ENCODE measurements at regions not wholly inside any gene's neighbourhood (a gene's known extent, or its start where the extent isn't known, plus 50 kb on each side); places are given as distances from the start of the nearest gene placed in this dataset.

DNA sequence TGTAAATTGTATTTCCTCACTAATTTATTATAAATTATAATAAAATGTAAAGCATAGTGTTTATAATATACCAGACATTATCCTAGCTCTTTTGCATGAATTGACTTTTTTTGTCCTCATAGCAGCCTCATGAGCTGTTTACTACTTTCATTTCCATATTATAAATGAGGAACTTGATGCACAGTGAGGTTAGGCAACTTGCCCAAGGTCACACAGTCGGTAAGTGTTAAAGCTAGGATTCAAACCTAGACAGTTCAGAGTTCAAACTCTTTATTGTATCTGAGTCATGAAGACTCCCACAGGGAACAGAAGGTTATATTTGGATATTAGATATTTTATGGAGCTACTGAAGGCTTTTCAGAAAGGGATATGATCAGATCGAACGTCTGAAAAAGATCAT, 322.2 kb upstream of the SATB1 start:
- TF ChIP-seq ZNF347 (CRISPR knock-in tag; IDR thresholded peaks at IDR 0.05; ENCODE audit: low read depth): no peak
- no peak for TF ChIP-seq ZNF785 (CRISPR knock-in tag; IDR thresholded peaks at IDR 0.05)
- no peak for TF ChIP-seq FOXA3 (CRISPR knock-in tag; conservative IDR thresholded peaks at IDR 0.05 in 1 of 2, IDR thresholded peaks at IDR 0.05 in 1 of 2)
- TF ChIP-seq CBX2 (IDR thresholded peaks at IDR 0.05; ENCODE audit: insufficient read depth, low read length, poor library complexity, severe bottlenecking): no peak
- TF ChIP-seq U2AF2 (optimal IDR thresholded peaks at IDR 0.05; ENCODE audit: low read depth, low read length): no peak
- TF ChIP-seq NR4A1 (CRISPR knock-in tag; IDR thresholded peaks at IDR 0.05): no peak
- TF ChIP-seq NR4A1 (tag; IDR thresholded peaks at IDR 0.05): no peak
- no peak for TF ChIP-seq CSDE1 (IDR thresholded peaks at IDR 0.05)
- no peak for TF ChIP-seq NCOA6 (IDR thresholded peaks at IDR 0.05)
- no peak overlapping the region for H3K4me3 ChIP-seq
- 0% methylated on average over 3 of the region's 3 CpGs for WGBS (ENCODE audit: insufficient coverage, low coverage, missing lambda C conversion rate)
- in situ Hi-C loops (cut with MboI): no loop called here
- ATAC-seq (no peak), DNase-seq (ENCODE audit: extremely low read depth in 1 of 4, low spot score in 3 of 4) (no peak), FAIRE-seq (no peak)
- H2AFZ ChIP-seq (ENCODE audit: low read depth, low read length): no peak overlapping the region
- H3K9me1 ChIP-seq (ENCODE audit: control insufficient read depth, insufficient read depth, low read length): no peaks in the 10 kb centered on the region
- BruUV-seq (replicated peaks): no TSS peak
- H3K4me2 ChIP-seq (ENCODE audit: insufficient read depth, low read length): no peak overlapping the region
- H3K9ac ChIP-seq (ENCODE audit: insufficient read depth in 1 of 2, low read depth in 2 of 2, low read length in 2 of 2): no peak overlapping the region
- no peaks in the 10 kb centered on the region for H3K4me1 ChIP-seq (replicated peaks in 1 of 2; ENCODE audit: control insufficient read depth in 2 of 2, insufficient read depth in 2 of 2, low read length in 2 of 2)
- H3K27ac ChIP-seq (ENCODE audit: extremely low read depth, low read depth, low read length): no peak overlapping the region
- POLR2A ChIA-PET: no interaction called here
- CTCF ChIA-PET (ENCODE audit: low intra/inter-chr PET ratio): no interaction called here
- H3K36me3 ChIP-seq (ENCODE audit: control insufficient read depth, insufficient read depth, low read length): no peaks in the 10 kb centered on the region
- no peaks in the 10 kb centered on the region for H4K20me1 ChIP-seq (replicated peaks; ENCODE audit: control insufficient read depth, insufficient read depth, low read length)
- no peaks in the 10 kb centered on the region for H3K79me2 ChIP-seq (ENCODE audit: control insufficient read depth, insufficient read depth, low read length)
- intact Hi-C loops (cut with micrococcal nuclease): no loop called here
- H3K27me3 ChIP-seq (ENCODE audit: control insufficient read depth in 2 of 2, insufficient read depth in 2 of 2, low read length in 2 of 2): no peaks in the 10 kb centered on the region
- H3K9me3 ChIP-seq (replicated peaks; ENCODE audit: control insufficient read depth, insufficient read depth, low read depth, low read length): peaks cover 2% of the 10 kb centered on the region; the same call in 1 of the 2 replicates

All from K562 (cell line).